GM12873 (cell line): ENCODE measurements at regions not wholly inside any gene's neighbourhood (a gene's known extent, or its start where the extent isn't known, plus 50 kb on each side); places are given as distances from the start of the nearest gene placed in this dataset.

Experiments used
- CTCF ChIP-seq: IDR thresholded peaks from 2 replicates; pipeline ENCODE4 v1.5.1; 2012; ENCODE audit warnings: low read depth, mild to moderate bottlenecking, moderate library complexity, low read length, control low read depth; ENCODE audit not compliant: insufficient read depth; ENCODE audit errors: missing control alignments

DNA sequence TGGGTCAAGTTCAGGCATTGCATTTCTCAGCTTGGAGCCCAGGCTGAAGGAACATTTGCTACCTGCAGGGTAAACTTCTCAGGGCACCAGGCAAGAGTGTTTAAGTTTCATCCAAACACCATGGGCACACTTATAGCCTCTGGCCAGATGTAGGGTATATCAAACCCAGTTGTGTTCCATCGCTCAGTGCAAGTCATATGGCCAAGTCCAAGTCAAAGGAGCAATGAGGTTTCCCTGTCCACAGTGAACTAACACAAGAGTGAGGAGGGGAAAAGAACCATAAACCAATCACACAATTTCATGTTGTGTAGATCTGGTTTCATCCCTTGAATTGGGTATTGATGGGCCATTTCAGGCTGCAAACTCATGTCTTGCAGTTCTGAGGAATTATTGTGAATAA lies 107.2 kb downstream of the SOX11 start:
- no peak for TF ChIP-seq CTCF

DNA sequence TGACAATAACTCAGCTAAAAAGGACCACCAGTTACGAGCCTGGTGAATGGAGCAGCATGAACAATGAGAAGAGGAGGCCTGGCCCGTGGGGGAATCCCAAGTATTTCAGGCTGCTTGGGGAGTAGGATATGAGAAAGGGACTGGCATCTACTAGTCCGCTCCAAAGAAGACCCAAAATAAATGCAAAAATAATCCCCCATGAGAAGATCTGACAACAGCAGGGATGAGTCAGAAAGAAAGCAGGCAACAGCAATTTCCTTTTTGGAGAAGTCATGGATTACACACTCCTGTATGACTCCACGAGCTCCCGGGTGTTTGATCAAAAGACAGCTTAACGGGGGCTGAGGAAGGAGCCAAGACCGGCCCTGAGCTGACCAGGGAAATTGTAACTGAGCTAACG lies 111.4 kb downstream of the SOX11 start:
- TF ChIP-seq CTCF, result no peak

DNA sequence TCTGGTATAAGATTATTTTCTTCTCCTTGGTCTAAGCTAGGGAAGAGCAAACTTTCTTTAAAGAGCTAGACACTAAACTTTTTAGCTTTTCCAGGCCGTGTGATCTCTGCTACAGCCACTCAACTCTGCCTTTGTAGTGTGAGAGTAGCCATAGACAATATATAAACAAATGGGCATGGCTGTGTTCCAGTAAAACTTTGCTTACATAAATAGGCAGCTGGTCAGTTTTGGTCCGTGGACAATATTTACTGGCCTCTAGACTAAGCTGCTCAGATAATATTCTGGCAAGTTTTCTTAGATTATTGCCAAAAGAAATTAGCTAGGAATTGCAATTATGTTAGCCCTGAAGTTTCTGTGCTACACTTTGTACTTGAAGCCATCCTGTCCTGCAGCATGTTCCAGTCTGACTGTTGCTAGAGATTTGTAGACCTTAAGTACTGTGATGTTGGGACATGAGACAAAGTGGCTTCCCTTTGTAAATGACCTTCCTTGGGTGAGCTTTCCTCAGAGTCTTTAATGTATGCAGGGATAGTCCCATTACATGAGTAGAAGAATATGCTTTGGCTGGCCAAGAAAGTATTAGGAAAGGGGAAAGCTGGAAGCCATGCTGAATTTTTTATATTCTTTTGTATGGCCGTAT lies 126.9 kb downstream of the SOX11 start:
- TF ChIP-seq CTCF, result no peak

GRCh38 chr2:5824126-5824525 lies 131.9 kb downstream of the SOX11 start:
- no peak for TF ChIP-seq CTCF

- TF ChIP-seq CTCF, result no peak
Observed at GRCh38 chr2:5825686-5826085, 133.5 kb downstream of the SOX11 start.

GRCh38 chr2:5826979-5827655 lies 134.9 kb downstream of the SOX11 start:
- no peak for TF ChIP-seq CTCF

GRCh38 chr2:5834501-5834900 lies 142.3 kb downstream of the SOX11 start:
- TF ChIP-seq CTCF, result no peak
